Kidney (tissue), 13 donors: ENCODE measurements at regions not wholly inside any gene's neighbourhood (a gene's known extent, or its start where the extent isn't known, plus 50 kb on each side); places are given as distances from the start of the nearest gene placed in this dataset.

ENCODE experiments used
- DNase-seq, 5 donors: peaks; one replicate each; pipeline ENCODE4 v3.0.0-alpha.2; 2013 to 2020
- FAIRE-seq: peaks from 2 replicates; lab custom pipeline; 2012; peaks lifted over from hg19 to GRCh38; lab: Jason Lieb, UNC
- H3K27ac ChIP-seq, 2 donors: one replicate each; pipeline ENCODE4 v1.7.0; 2013; ENCODE audit warnings: low read depth in 2 of 2, low read length in 2 of 2, inconsistent platforms in 1 of 2
- H3K27me3 ChIP-seq: one replicate; pipeline ENCODE4 v1.7.1; 2013; ENCODE audit warnings: low read length, inconsistent platforms; ENCODE audit not compliant: control insufficient read depth, insufficient read depth
- H3K36me3 ChIP-seq, 3 donors: one replicate each; pipeline versions ENCODE4 v1.7.0 to v1.7.1; 2013; ENCODE audit warnings: low read length in 3 of 3, control low read depth in 1 of 3, inconsistent platforms in 1 of 3; ENCODE audit not compliant: insufficient read depth in 3 of 3, control insufficient read depth in 2 of 3
- H3K4me1 ChIP-seq, 3 donors: one replicate each; pipeline versions ENCODE4 v1.7.0 to v1.7.1; 2013; ENCODE audit warnings: low read length in 3 of 3, inconsistent platforms in 1 of 3, low read depth in 1 of 3; ENCODE audit not compliant: control insufficient read depth in 2 of 3, insufficient read depth in 2 of 3
- H3K4me3 ChIP-seq, 3 donors: one replicate each; pipeline versions ENCODE4 v1.7.0 to v1.8.1; 2013; ENCODE audit warnings: low read length in 3 of 3, control low read depth in 1 of 3, inconsistent platforms in 1 of 3
- H3K9ac ChIP-seq, 3 donors: one replicate each; pipeline versions ENCODE4 v1.7.0 to v1.7.1; 2013; ENCODE audit warnings: low read length in 3 of 3, control low read depth in 1 of 3, inconsistent platforms in 1 of 3
- H3K9me3 ChIP-seq, 3 donors: one replicate each; pipeline versions ENCODE4 v1.7.0 to v1.7.1; 2013; ENCODE audit warnings: low read length in 3 of 3, control low read depth in 1 of 3, inconsistent platforms in 1 of 3; ENCODE audit not compliant: control insufficient read depth in 2 of 3, insufficient read depth in 1 of 3
- CTCF ChIP-seq: IDR thresholded peaks from 3 replicates; pipeline ENCODE4 v1.5.1; 2012; ENCODE audit warnings: mild to moderate bottlenecking, moderate library complexity, borderline replicate concordance; ENCODE audit not compliant: insufficient read depth; ENCODE audit errors: extremely low read depth
- intact Hi-C: fragments of 100-400 bp; cut with DNase I; formaldehyde crosslinking; loops from one replicate; pipeline ENCODE4 v1.11.1; 2022
- donor health status: control.
- donor health status: control.
- donor health status: control.
- donor health status: control.
- donor health status: control.
- donor health status: DM: yes; HTN: yes; CAD: no.
- donor health status: Normal renal cell carcinoma (clear cell type).

GRCh38 chr7:89554209-89554608 is 600.1 kb upstream of the STEAP1 start:
- FAIRE-seq = no peak

GRCh38 chr7:89559596-89559995 is 594.7 kb upstream of the STEAP1 start:
- TF ChIP-seq CTCF = no peak
- H3K27me3 ChIP-seq = no peaks in the 10 kb centered on the region
- intact Hi-C loops = no loop called here
- DNase-seq (no peak), FAIRE-seq (no peak)
- no peak overlapping the region for H3K27ac ChIP-seq
- H3K9ac ChIP-seq = no peak overlapping the region
- no peaks in the 10 kb centered on the region for H3K4me1 ChIP-seq
- no peaks in the 10 kb centered on the region for H3K36me3 ChIP-seq
- H3K9me3 ChIP-seq = no peaks in the 10 kb centered on the region
- H3K4me3 ChIP-seq = no peak overlapping the region

More at GRCh38 chr7:89554209-89554608, 600.1 kb upstream of the STEAP1 start:
- no peak for TF ChIP-seq CTCF
- H3K9ac ChIP-seq = no peak overlapping the region
- H3K27ac ChIP-seq = no peak overlapping the region
- H3K27me3 ChIP-seq = no peaks in the 10 kb centered on the region
- H3K4me3 ChIP-seq = no peak overlapping the region
- no peaks in the 10 kb centered on the region for H3K9me3 ChIP-seq
- no peaks in the 10 kb centered on the region for H3K36me3 ChIP-seq
- DNase-seq = no peak
- H3K4me1 ChIP-seq = no peaks in the 10 kb centered on the region
- intact Hi-C loops = no loop called here

DNA sequence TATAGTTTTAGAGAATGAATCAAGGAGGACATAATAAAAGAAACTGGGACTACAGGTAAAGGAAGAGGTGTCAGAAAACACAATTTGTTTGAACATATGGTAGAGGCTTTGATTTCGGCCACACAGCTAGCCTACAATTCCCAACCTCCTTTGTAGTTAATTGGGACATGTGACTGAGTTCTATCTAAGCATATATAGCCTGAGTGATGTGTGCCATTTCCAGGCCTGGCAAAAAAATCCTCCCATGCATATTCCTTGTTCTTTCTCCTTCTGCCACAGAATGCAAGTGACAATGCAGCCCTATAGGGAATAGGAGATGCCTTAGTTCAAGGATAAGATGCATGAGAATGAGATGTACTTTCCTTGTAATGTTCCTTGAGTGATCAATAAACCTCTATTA is 590.7 kb upstream of the STEAP1 start:
- Histone ChIP-seq H3K9me3 (no peaks in the 10 kb centered on the region), H3K36me3 (no peaks in the 10 kb centered on the region), H3K4me1 (no peaks in the 10 kb centered on the region), H3K27me3 (no peaks in the 10 kb centered on the region), H3K27ac (no peak overlapping the region), H3K9ac (no peak overlapping the region), H3K4me3 (no peak overlapping the region)
- DNase-seq = no peak
- no peak for FAIRE-seq
- intact Hi-C loops = no loop called here
- TF ChIP-seq CTCF = no peak

- FAIRE-seq = no peak
- Histone ChIP-seq H3K9me3 (peaks cover 0 to 3% (median 2%) of the 10 kb centered on the region in 3 donors), H3K27ac (no peak overlapping the region), H3K4me1 (no peaks in the 10 kb centered on the region), H3K36me3 (no peaks in the 10 kb centered on the region), H3K4me3 (no peak overlapping the region), H3K9ac (no peak overlapping the region), H3K27me3 (no peaks in the 10 kb centered on the region)
- no peak for DNase-seq
- no peak for TF ChIP-seq CTCF
- intact Hi-C loops = no loop called here
Measured at GRCh38 chr7:89584896-89585295, 569.4 kb upstream of the STEAP1 start.
